ENCODE measurements at regions not wholly inside any gene's neighbourhood (a gene's known extent, or its start where the extent isn't known, plus 50 kb on each side); places are given as distances from the start of the nearest gene placed in this dataset.

GRCh38 chr6:9933677-9934076 is 481.2 kb downstream of the TFAP2A start:
- TF ChIP-seq POLR2A (IDR thresholded peaks at IDR 0.05), result no peak
- TF ChIP-seq CTCF (IDR thresholded peaks at IDR 0.05), result no peak

Measured in uterus (tissue), 2 donors.